GM06990 (cell line): ENCODE measurements at regions not wholly inside any gene's neighbourhood (a gene's known extent, or its start where the extent isn't known, plus 50 kb on each side); places are given as distances from the start of the nearest gene placed in this dataset.

Experiments
- DNase-seq: peaks from one replicate; pipeline ENCODE4 v3.0.0-alpha.2; 2011; ENCODE audit not compliant: insufficient read length; ENCODE audit errors: extremely low read depth
- H3K27me3 ChIP-seq: replicated peaks from 2 replicates; pipeline ENCODE4 v1.6.0; 2011; ENCODE audit warnings: low read length; ENCODE audit not compliant: control insufficient read depth, insufficient read depth
- H3K36me3 ChIP-seq: 2 replicates; pipeline ENCODE4 v1.5.1; 2011; ENCODE audit warnings: low read length; ENCODE audit not compliant: control insufficient read depth, insufficient read depth
- H3K4me3 ChIP-seq: replicated peaks from 2 replicates; pipeline ENCODE4 v1.5.1; 2011; ENCODE audit warnings: low read depth, mild to moderate bottlenecking, control low read depth, low read length
- TF ChIP-seq, protein P1 (sequence below): IDR thresholded peaks from 2 replicates; pipeline ENCODE4 v1.5.1; 2011; ENCODE audit warnings: low read length, control low read depth, mild to moderate bottlenecking, inconsistent platforms; ENCODE audit not compliant: insufficient read depth, poor library complexity, severe bottlenecking

DNA sequence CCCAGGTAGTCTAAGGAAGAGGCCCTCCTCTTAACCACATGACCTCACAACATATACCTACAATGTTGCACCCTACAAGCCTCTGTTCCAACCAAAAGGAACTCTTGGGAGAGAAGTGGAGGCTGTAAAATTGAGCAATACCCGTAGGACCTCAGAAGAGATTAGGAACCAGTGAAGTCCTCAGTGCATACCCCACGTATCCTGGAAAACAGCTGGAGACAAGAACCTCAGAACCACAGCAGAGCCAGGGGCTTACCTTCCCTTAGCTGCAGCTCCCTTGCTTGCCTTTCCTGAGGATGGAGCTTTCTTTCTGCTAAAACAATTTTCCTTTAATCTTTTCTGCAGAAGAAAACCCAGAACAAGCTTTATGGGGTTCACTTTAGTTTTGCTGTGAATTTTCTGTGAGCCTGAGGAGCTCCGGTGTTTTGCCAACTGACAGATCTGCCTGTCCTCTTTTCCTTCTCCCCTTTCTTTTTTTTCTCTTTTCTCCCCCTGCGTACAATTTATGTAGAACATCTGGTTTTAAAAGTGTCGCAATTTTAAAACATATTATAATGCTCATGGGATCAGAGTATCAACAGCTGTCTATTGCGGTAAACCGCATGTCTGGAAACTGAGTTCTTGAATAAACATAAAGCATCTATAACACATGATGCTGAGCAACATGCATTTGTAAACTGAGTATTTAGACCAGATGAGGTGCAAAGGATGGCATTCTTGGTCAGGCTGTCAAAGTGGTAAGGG lies 226.4 kb upstream of the MAF start:
- Histone ChIP-seq H3K27me3 (no peaks in the 10 kb centered on the region; the same call in 1 of the 2 replicates), H3K36me3 (no peaks in the 10 kb centered on the region), H3K4me3 (no peak overlapping the region)
- TF ChIP-seq, protein P1, sequence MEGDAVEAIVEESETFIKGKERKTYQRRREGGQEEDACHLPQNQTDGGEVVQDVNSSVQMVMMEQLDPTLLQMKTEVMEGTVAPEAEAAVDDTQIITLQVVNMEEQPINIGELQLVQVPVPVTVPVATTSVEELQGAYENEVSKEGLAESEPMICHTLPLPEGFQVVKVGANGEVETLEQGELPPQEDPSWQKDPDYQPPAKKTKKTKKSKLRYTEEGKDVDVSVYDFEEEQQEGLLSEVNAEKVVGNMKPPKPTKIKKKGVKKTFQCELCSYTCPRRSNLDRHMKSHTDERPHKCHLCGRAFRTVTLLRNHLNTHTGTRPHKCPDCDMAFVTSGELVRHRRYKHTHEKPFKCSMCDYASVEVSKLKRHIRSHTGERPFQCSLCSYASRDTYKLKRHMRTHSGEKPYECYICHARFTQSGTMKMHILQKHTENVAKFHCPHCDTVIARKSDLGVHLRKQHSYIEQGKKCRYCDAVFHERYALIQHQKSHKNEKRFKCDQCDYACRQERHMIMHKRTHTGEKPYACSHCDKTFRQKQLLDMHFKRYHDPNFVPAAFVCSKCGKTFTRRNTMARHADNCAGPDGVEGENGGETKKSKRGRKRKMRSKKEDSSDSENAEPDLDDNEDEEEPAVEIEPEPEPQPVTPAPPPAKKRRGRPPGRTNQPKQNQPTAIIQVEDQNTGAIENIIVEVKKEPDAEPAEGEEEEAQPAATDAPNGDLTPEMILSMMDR, result no peak
- no peak for DNase-seq

DNA sequence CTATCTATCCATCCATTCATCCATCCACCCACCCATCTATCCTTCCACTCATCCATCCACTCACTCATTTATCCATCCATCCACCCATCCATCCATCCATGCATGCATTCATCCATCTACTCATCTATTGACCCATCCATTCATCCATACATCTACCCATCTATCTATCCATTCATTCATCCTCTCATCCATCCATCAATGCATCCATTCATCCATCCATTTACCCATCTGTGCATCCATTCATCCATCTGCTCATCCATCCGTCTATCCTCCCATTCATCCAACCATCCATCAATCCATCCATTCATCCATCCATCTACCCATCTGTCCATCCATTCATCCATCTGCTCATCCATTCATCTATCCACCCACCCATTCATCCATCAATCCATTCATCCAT lies 224.5 kb upstream of the MAF start:
- no peak overlapping the region for H3K4me3 ChIP-seq
- TF ChIP-seq, protein P1, result no peak
- no peaks in the 10 kb centered on the region for H3K36me3 ChIP-seq
- H3K27me3 ChIP-seq, result no peaks in the 10 kb centered on the region; the same call in 1 of the 2 replicates
- no peak for DNase-seq

DNA sequence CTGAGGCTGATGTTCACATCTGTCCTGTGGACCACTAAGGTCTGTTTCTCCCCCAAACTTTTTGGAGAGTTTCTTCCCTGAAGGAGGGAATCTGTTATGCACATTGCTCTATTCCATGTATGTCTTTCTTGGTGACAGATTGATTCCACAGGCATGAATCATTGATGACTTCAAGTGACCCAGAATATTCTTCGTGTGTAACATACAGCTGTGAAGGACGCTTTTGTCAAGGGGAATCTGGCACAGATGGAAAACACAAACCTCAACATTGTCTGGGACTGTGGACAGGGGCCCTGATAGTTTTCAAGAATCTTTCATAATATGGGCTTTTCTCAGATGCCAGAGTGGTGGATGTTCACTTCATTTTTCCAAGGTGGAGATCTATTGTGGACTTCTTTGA lies 223.1 kb upstream of the MAF start:
- no peak for DNase-seq
- H3K27me3 ChIP-seq, result no peaks in the 10 kb centered on the region; the same call in 1 of the 2 replicates
- no peaks in the 10 kb centered on the region for H3K36me3 ChIP-seq

DNA sequence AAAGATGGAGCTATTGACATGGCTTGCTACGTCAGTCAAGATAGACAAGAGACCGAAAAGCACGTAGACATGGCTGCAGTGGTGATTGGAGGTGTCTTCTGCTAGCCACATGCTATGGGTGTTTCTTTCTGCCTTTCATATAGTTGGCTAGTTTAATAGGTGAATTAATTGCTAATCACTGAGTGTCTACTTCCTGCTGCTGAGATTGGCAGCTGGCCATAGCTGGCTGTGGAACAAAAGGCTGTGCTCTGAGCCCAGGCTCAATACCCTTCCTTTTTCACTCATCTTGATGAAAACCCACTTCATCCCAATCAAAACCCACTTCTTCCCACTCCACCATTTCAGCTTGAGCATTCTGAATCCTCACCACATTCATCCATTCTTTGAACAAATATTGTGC lies 221.4 kb upstream of the MAF start:
- TF ChIP-seq, protein P1, result no peak
- Histone ChIP-seq H3K36me3 (no peaks in the 10 kb centered on the region), H3K27me3 (no peaks in the 10 kb centered on the region; the same call in 1 of the 2 replicates), H3K4me3 (no peak overlapping the region)
- no peak for DNase-seq

More for the DNA sequence above, 223.1 kb upstream of the MAF start:
- TF ChIP-seq, protein P1, result no peak
- no peak overlapping the region for H3K4me3 ChIP-seq

DNA sequence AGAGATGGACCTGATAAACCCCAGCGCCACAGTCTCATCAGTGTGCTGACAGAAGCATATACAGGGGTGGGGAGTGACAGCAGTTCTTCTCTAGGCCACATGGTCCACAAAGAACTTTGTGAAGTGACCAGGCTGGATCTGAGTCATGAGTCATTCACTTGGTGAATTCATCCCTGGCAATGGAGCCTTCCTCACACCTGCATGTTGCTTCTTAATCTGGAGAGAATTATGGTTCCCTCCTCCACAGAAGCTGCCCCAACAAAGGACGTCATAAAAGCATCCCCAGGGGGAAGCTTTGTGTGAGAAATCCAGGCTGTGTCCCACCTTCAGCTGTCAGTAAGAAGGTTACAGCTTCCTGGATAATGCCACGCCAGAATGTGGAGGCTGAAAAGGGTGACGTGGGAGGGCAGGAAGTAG lies 215.6 kb upstream of the MAF start:
- TF ChIP-seq, protein P1, result no peak
- no peaks in the 10 kb centered on the region; the same call in 1 of the 2 replicates for H3K27me3 ChIP-seq
- H3K36me3 ChIP-seq, result no peaks in the 10 kb centered on the region
- H3K4me3 ChIP-seq, result no peak overlapping the region
- DNase-seq, result no peak
